Activated CD4-positive, alpha-beta T cell treated with anti-CD3 and anti-CD28 coated beads, Interleukin-10, Interleukin-2, amounts not matched to agents 100 ng/mL and 50 ng/mL, durations not matched to agents 16 hours and 8 hours (primary cell): ENCODE measurements at regions not wholly inside any gene's neighbourhood (a gene's known extent, or its start where the extent isn't known, plus 50 kb on each side); places are given as distances from the start of the nearest gene placed in this dataset.
A peak's percentile ranks its signal among the peaks of the same experiment; 100 is the strongest.

ENCODE experiments used
- DNase-seq: peaks from one replicate; pipeline ENCODE4 v3.0.0-alpha.2; 2020

- DNase-seq = no peak
Observed at GRCh38 chr1:199122085-199122484, 483.2 kb downstream of the PTPRC start.

GRCh38 chr1:199122532-199123311 is 483.9 kb downstream of the PTPRC start:
- DNase-seq = no peak

- DNase-seq = no peak
Observed at GRCh38 chr1:199123615-199124014, 484.8 kb downstream of the PTPRC start.

- no peak for DNase-seq
Observed at GRCh38 chr1:199124351-199124750, 485.5 kb downstream of the PTPRC start.

- no peak for DNase-seq
Observed at GRCh38 chr1:199129247-199129646, 490.4 kb downstream of the PTPRC start.

GRCh38 chr1:199132006-199132405 is 493.2 kb downstream of the PTPRC start:
- no peak for DNase-seq

GRCh38 chr1:199135901-199136300 is 497.1 kb downstream of the PTPRC start:
- no peak for DNase-seq

- no peak for DNase-seq
Observed at GRCh38 chr1:199138061-199138460, 499.2 kb downstream of the PTPRC start.

GRCh38 chr1:199149591-199149990 is 510.8 kb downstream of the PTPRC start:
- DNase-seq = no peak

- DNase-seq = no peak
Observed at GRCh38 chr1:199150756-199151155, 511.9 kb downstream of the PTPRC start.

GRCh38 chr1:199151634-199152425 is 513.0 kb downstream of the PTPRC start:
- DNase-seq = no peak

GRCh38 chr1:199152676-199153075 is 513.8 kb downstream of the PTPRC start:
- DNase-seq = no peak

- DNase-seq = no peak
Observed at GRCh38 chr1:199155166-199156019, 516.6 kb downstream of the PTPRC start.

GRCh38 chr1:199157494-199157893 is 518.7 kb downstream of the PTPRC start:
- DNase-seq = no peak

GRCh38 chr1:199160521-199161318 is 521.9 kb downstream of the PTPRC start:
- DNase-seq = no peak

GRCh38 chr1:199161319-199161680 is 522.5 kb downstream of the PTPRC start:
- no peak for DNase-seq

GRCh38 chr1:199161766-199162303 is 523.0 kb downstream of the PTPRC start:
- DNase-seq = no peak

GRCh38 chr1:199163267-199163666 is 524.4 kb downstream of the PTPRC start:
- no peak for DNase-seq

GRCh38 chr1:199163670-199164069 is 524.8 kb downstream of the PTPRC start:
- peak; percentile 22 for DNase-seq

- DNase-seq = no peak
Observed at GRCh38 chr1:199167460-199167859, 528.6 kb downstream of the PTPRC start.

- DNase-seq = no peak
Observed at GRCh38 chr1:199168888-199169585, 530.2 kb downstream of the PTPRC start.

- no peak for DNase-seq
Observed at GRCh38 chr1:199170711-199171110, 531.9 kb downstream of the PTPRC start.
